Adrenal gland (tissue), 5 donors: ENCODE measurements at regions not wholly inside any gene's neighbourhood (a gene's known extent, or its start where the extent isn't known, plus 50 kb on each side); places are given as distances from the start of the nearest gene placed in this dataset.

Source experiments
- POLR2A ChIP-seq, 2 donors: fragments of 450-650 bp; IDR thresholded peaks; one replicate each; pipeline ENCODE4 v1.6.1; 2017; ENCODE audit warnings: antibody characterized with exemption in 2 of 2, mild to moderate bottlenecking in 2 of 2, moderate library complexity in 1 of 2
- TF ChIP-seq, protein P1 (sequence below), 6 experiments: fragments of 450-650 bp in 4 of 6; fragments of 200-600 bp in 2 of 6; sonication (generic) in 1 of 6; IDR thresholded peaks; 1 replicate in 5 of 6; 2 replicates in 1 of 6; pipeline versions ENCODE4 v1.5.1 to v1.8.0; 2016 to 2021; ENCODE audit warnings: antibody characterized with exemption in 6 of 6, mild to moderate bottlenecking in 2 of 6, moderate library complexity in 1 of 6
- donor health status: DM: no; HTN: no; CAD: no.

DNA sequence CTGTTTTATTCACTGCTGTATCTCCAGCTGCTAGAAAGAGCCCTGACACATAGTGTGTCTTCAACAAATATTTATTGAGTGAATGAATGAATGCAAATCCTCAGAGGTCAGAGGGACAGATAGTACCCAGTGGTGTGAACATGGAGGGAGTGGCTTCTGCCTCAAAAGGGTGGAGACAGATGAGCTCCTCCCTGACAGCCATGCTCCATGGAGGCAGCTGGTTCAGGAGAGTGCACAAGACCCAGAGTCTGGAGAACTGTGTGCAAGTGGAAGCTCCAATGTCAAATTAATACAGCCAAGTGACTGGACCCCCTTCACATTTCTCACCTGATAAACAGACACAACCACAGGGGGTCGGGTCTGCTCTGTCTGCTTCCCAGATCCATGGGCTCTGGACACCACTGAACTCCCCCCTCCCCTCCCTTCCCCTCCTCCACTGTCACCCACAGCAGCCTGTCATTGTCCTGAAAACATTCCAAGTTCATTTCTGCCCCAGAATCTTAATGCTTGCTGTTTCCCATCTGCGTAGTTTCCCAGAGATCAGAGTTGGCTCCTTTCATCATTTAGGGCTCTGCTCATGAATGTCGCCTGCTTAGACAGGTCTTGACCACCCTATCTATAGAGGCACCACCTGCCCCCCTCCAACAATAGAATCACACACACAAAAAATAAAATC, 312.9 kb upstream of the PODXL start:
- TF ChIP-seq, protein P1, sequence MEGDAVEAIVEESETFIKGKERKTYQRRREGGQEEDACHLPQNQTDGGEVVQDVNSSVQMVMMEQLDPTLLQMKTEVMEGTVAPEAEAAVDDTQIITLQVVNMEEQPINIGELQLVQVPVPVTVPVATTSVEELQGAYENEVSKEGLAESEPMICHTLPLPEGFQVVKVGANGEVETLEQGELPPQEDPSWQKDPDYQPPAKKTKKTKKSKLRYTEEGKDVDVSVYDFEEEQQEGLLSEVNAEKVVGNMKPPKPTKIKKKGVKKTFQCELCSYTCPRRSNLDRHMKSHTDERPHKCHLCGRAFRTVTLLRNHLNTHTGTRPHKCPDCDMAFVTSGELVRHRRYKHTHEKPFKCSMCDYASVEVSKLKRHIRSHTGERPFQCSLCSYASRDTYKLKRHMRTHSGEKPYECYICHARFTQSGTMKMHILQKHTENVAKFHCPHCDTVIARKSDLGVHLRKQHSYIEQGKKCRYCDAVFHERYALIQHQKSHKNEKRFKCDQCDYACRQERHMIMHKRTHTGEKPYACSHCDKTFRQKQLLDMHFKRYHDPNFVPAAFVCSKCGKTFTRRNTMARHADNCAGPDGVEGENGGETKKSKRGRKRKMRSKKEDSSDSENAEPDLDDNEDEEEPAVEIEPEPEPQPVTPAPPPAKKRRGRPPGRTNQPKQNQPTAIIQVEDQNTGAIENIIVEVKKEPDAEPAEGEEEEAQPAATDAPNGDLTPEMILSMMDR (IDR thresholded peaks at IDR 0.05): no peak
- TF ChIP-seq POLR2A (IDR thresholded peaks at IDR 0.05): no peak
